Tibial nerve (tissue), 4 donors: ENCODE measurements at regions not wholly inside any gene's neighbourhood (a gene's known extent, or its start where the extent isn't known, plus 50 kb on each side); places are given as distances from the start of the nearest gene placed in this dataset.

ENCODE experiments used
- DNase-seq, 2 donors: peaks; one replicate each; pipeline ENCODE4 v3.0.0-alpha.2; 2019; ENCODE audit warnings: low spot score in 2 of 2
- H3K27ac ChIP-seq, 4 donors: fragments of 200-600 bp; sonication (generic) in 3 of 4; one replicate each; pipeline ENCODE4 v1.5.1; 2017 to 2019; ENCODE audit warnings: mild to moderate bottlenecking in 1 of 4
- H3K27me3 ChIP-seq, 2 donors: fragments of 200-600 bp; sonication (generic) in 1 of 2; one replicate each; pipeline versions ENCODE4 v1.5.1 to v1.6.0; 2017 to 2019
- H3K36me3 ChIP-seq, 3 donors: fragments of 200-600 bp; sonication (generic); one replicate each; pipeline ENCODE4 v1.5.1; 2018 to 2019
- H3K4me1 ChIP-seq, 4 donors: fragments of 200-600 bp; sonication (generic) in 3 of 4; one replicate each; pipeline ENCODE4 v1.5.1; 2017 to 2019
- H3K4me3 ChIP-seq, 4 donors: fragments of 200-600 bp; sonication (generic) in 3 of 4; one replicate each; pipeline ENCODE4 v1.5.1; 2017 to 2019; ENCODE audit warnings: mild to moderate bottlenecking in 1 of 4, moderate library complexity in 1 of 4
- H3K9me3 ChIP-seq, 4 donors: fragments of 200-600 bp; sonication (generic) in 3 of 4; one replicate each; pipeline ENCODE4 v1.5.1; 2017 to 2019
- EP300 ChIP-seq, 2 donors: sonication (generic); formaldehyde crosslinking; IDR thresholded peaks; one replicate each; pipeline ENCODE4 v1.6.1; 2017; ENCODE audit warnings: antibody characterized with exemption in 2 of 2, mild to moderate bottlenecking in 1 of 2
- POLR2A ChIP-seq, 2 donors: fragments of 450-650 bp; IDR thresholded peaks; one replicate each; pipeline ENCODE4 v1.6.1; 2017; ENCODE audit warnings: antibody characterized with exemption in 2 of 2, mild to moderate bottlenecking in 2 of 2, moderate library complexity in 2 of 2
- WGBS, 2 donors: methylation state at CpG; one replicate each; pipeline ENCODE4 v1.1.5; 2018; 5-methylcytosine and 5-hydroxymethylcytosine counted together
- TF ChIP-seq, protein P1 (sequence below), 5 experiments: fragments of 200-600 bp in 3 of 5; fragments of 450-650 bp in 2 of 5; sonication (generic) in 3 of 5; IDR thresholded peaks; one replicate each; pipeline ENCODE4 v1.5.1; 2016 to 2019; ENCODE audit warnings: antibody characterized with exemption in 5 of 5, mild to moderate bottlenecking in 3 of 5, moderate library complexity in 2 of 5

- 59 to 66% methylated on average over 7 of the region's 7 CpGs for WGBS, 2 donors
Observed at GRCh38 chr16:63385714-63386432, 1349.6 kb upstream of the CDH8 start.

DNA sequence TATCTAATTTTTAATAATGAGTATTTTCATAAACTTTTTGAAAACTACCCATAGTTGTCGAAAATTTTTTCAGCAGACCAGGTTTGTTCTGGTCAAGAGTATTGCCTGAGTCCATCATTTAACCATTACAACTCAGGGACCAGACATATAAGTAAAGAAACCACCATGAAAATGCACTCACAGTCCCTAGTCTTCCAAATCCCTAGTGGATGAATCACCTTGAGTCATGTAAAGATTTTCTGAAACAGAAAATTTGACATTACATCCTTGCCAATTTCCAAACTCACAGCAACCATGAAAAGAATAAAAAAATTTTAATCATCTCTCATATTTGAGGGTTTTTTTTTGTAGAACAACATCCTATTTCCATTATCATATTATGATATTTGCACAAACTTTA, 1337.5 kb upstream of the CDH8 start:
- DNase-seq, result no peak
- WGBS, 2 donors, result 89 to 92% methylated on average over 1 of the region's 1 CpG
- H3K36me3 ChIP-seq, result no peaks in the 10 kb centered on the region
- no peaks in the 10 kb centered on the region for H3K9me3 ChIP-seq
- H3K27ac ChIP-seq, result no peak overlapping the region
- no peaks in the 10 kb centered on the region for H3K4me1 ChIP-seq
- no peak overlapping the region for H3K4me3 ChIP-seq
- no peaks in the 10 kb centered on the region for H3K27me3 ChIP-seq
- no peak for TF ChIP-seq POLR2A (IDR thresholded peaks at IDR 0.05)
- TF ChIP-seq, protein P1, sequence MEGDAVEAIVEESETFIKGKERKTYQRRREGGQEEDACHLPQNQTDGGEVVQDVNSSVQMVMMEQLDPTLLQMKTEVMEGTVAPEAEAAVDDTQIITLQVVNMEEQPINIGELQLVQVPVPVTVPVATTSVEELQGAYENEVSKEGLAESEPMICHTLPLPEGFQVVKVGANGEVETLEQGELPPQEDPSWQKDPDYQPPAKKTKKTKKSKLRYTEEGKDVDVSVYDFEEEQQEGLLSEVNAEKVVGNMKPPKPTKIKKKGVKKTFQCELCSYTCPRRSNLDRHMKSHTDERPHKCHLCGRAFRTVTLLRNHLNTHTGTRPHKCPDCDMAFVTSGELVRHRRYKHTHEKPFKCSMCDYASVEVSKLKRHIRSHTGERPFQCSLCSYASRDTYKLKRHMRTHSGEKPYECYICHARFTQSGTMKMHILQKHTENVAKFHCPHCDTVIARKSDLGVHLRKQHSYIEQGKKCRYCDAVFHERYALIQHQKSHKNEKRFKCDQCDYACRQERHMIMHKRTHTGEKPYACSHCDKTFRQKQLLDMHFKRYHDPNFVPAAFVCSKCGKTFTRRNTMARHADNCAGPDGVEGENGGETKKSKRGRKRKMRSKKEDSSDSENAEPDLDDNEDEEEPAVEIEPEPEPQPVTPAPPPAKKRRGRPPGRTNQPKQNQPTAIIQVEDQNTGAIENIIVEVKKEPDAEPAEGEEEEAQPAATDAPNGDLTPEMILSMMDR (IDR thresholded peaks at IDR 0.05), result no peak
- TF ChIP-seq EP300 (IDR thresholded peaks at IDR 0.05), result no peak

More at GRCh38 chr16:63385714-63386432, 1349.6 kb upstream of the CDH8 start:
- DNase-seq, result no peak
- Histone ChIP-seq H3K4me3 (no peak overlapping the region), H3K27me3 (no peaks in the 10 kb centered on the region), H3K4me1 (no peaks in the 10 kb centered on the region), H3K9me3 (no peaks in the 10 kb centered on the region), H3K36me3 (no peaks in the 10 kb centered on the region), H3K27ac (no peak overlapping the region)
- no peak for TF ChIP-seq POLR2A (IDR thresholded peaks at IDR 0.05)
- TF ChIP-seq, protein P1 (IDR thresholded peaks at IDR 0.05), result no peak
- no peak for TF ChIP-seq EP300 (IDR thresholded peaks at IDR 0.05)

DNA sequence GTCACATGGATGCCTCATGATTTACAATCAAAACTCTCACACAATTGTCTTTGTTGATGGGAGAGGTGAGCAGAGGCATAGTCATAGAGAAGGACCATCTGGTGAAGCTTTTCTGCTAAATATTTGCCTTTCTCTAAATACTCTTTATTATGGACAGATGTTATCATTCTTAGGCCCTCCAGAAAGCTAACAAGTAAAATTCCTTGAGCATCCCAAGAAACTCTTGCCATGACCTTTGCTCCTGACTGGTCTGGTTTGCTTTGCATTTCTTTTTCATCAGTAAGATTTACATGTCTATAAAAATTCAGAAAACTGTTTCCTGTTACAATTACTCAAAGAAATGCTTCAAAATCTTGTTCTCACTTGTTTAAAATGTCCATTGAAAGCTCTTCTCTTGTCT, 1336.6 kb upstream of the CDH8 start:
- DNase-seq, result no peak
- TF ChIP-seq EP300 (IDR thresholded peaks at IDR 0.05) (no peak), POLR2A (IDR thresholded peaks at IDR 0.05) (no peak)
- TF ChIP-seq, protein P1 (IDR thresholded peaks at IDR 0.05), result no peak
- Histone ChIP-seq H3K36me3 (no peaks in the 10 kb centered on the region), H3K4me1 (no peaks in the 10 kb centered on the region), H3K9me3 (no peaks in the 10 kb centered on the region), H3K4me3 (no peak overlapping the region), H3K27me3 (no peaks in the 10 kb centered on the region), H3K27ac (no peak overlapping the region)

- Histone ChIP-seq H3K4me3 (no peak overlapping the region), H3K27me3 (no peaks in the 10 kb centered on the region), H3K36me3 (no peaks in the 10 kb centered on the region), H3K4me1 (no peaks in the 10 kb centered on the region), H3K27ac (no peak overlapping the region), H3K9me3 (no peaks in the 10 kb centered on the region)
- DNase-seq, result no peak
- TF ChIP-seq POLR2A (IDR thresholded peaks at IDR 0.05), result no peak
- no peak for TF ChIP-seq EP300 (IDR thresholded peaks at IDR 0.05)
- TF ChIP-seq, protein P1 (IDR thresholded peaks at IDR 0.05), result no peak
- WGBS, 2 donors, result 30 to 33% methylated on average over 3 of the region's 3 CpGs
Observed at GRCh38 chr16:63372283-63372682, 1336.0 kb upstream of the CDH8 start.

- no peaks in the 10 kb centered on the region for H3K27me3 ChIP-seq
- TF ChIP-seq EP300 (IDR thresholded peaks at IDR 0.05), result no peak
- no peak for TF ChIP-seq POLR2A (IDR thresholded peaks at IDR 0.05)
- TF ChIP-seq, protein P1 (IDR thresholded peaks at IDR 0.05), result no peak
- H3K36me3 ChIP-seq, result no peaks in the 10 kb centered on the region
- no peaks in the 10 kb centered on the region for H3K9me3 ChIP-seq
- no peak for DNase-seq
- no peak overlapping the region for H3K27ac ChIP-seq
- H3K4me1 ChIP-seq, result no peaks in the 10 kb centered on the region
- no peak overlapping the region for H3K4me3 ChIP-seq
- WGBS, 2 donors, result 59 to 60% methylated on average over 4 of the region's 4 CpGs
Observed at GRCh38 chr16:63365649-63366304, 1329.5 kb upstream of the CDH8 start.
